OCI-LY7 (cell line): ENCODE measurements at regions not wholly inside any gene's neighbourhood (a gene's known extent, or its start where the extent isn't known, plus 50 kb on each side); places are given as distances from the start of the nearest gene placed in this dataset.

Experiments used
- CTCF ChIP-seq: fragments of 200-600 bp; sonication (generic); conservative IDR thresholded peaks from 2 replicates; pipeline ENCODE4 v1.5.1; 2014; ENCODE audit warnings: mild to moderate bottlenecking, antibody characterized with exemption, low read length, moderate library complexity, mixed read lengths
- EZH2phosphoT487 ChIP-seq: fragments of 200-600 bp; sonication (generic); IDR thresholded peaks from 2 replicates; pipeline ENCODE4 v1.6.1; 2018; ENCODE audit warnings: low read depth, borderline replicate concordance, mild to moderate bottlenecking, mixed run types, antibody characterized with exemption, low read length, moderate library complexity, mixed read lengths

GRCh38 chr5:60141119-60141518, 247.6 kb upstream of the PDE4D start:
- TF ChIP-seq CTCF, result no peak
- TF ChIP-seq EZH2phosphoT487, result no peak
